HG02885 (cell line): ENCODE measurements at regions not wholly inside any gene's neighbourhood (a gene's known extent, or its start where the extent isn't known, plus 50 kb on each side); places are given as distances from the start of the nearest gene placed in this dataset.
"Not testable (repeated sequence)": the region's sequence is repeated elsewhere in the genome, so short reads cannot be mapped to it uniquely, and the experiment has no call there.

Experiments used
- ATAC-seq: cut with Tn5 transposase; IDR thresholded peaks from one replicate; pipeline ENCODE4 v1.9.1; 2021; ENCODE audit warnings: mild to moderate bottlenecking; ENCODE audit not compliant: unreplicated experiment, poor library complexity

GRCh38 chr9:102206432-102206831, 468.0 kb upstream of the GRIN3A start:
- ATAC-seq = no peak

- ATAC-seq = no peak
Measured at GRCh38 chr9:102205251-102205650, 466.8 kb upstream of the GRIN3A start.

GRCh38 chr9:102202126-102202525, 463.7 kb upstream of the GRIN3A start:
- ATAC-seq = no peak

GRCh38 chr9:102185962-102186361, 447.5 kb upstream of the GRIN3A start:
- ATAC-seq = no peak

- ATAC-seq = no peak
Measured at GRCh38 chr9:102185371-102185770, 446.9 kb upstream of the GRIN3A start.

GRCh38 chr9:102178811-102179210, 440.4 kb upstream of the GRIN3A start:
- ATAC-seq = no peak

- not testable (repeated sequence) for ATAC-seq
Measured at GRCh38 chr9:102174202-102174601, 435.8 kb upstream of the GRIN3A start.

- no peak for ATAC-seq
Measured at GRCh38 chr9:102164247-102164646, 425.8 kb upstream of the GRIN3A start.

GRCh38 chr9:102153081-102153480, 414.6 kb upstream of the GRIN3A start:
- ATAC-seq = not testable (repeated sequence)

GRCh38 chr9:102135768-102136167, 397.3 kb upstream of the GRIN3A start:
- ATAC-seq = no peak

- ATAC-seq = no peak
Measured at GRCh38 chr9:102124465-102124864, 386.0 kb upstream of the GRIN3A start.

- ATAC-seq = no peak
Measured at GRCh38 chr9:102114557-102114956, 376.1 kb upstream of the GRIN3A start.

- ATAC-seq = no peak
Measured at GRCh38 chr9:102113191-102113590, 374.7 kb upstream of the GRIN3A start.

GRCh38 chr9:102106439-102106838, 368.0 kb upstream of the GRIN3A start:
- ATAC-seq = no peak

GRCh38 chr9:102101723-102102122, 363.3 kb upstream of the GRIN3A start:
- no peak for ATAC-seq

GRCh38 chr9:102087141-102087540, 348.7 kb upstream of the GRIN3A start:
- no peak for ATAC-seq

GRCh38 chr9:102085548-102085947, 347.1 kb upstream of the GRIN3A start:
- no peak for ATAC-seq

- no peak for ATAC-seq
Measured at GRCh38 chr9:102072059-102072764, 333.8 kb upstream of the GRIN3A start.

- no peak for ATAC-seq
Measured at GRCh38 chr9:102069969-102070368, 331.5 kb upstream of the GRIN3A start.

- no peak for ATAC-seq
Measured at GRCh38 chr9:102054811-102055210, 316.4 kb upstream of the GRIN3A start.

GRCh38 chr9:102049586-102050246, 311.3 kb upstream of the GRIN3A start:
- ATAC-seq = peak; percentile 40

GRCh38 chr9:102047549-102047948, 309.1 kb upstream of the GRIN3A start:
- no peak for ATAC-seq
